SK-N-SH treated with all-trans-retinoic acid at 6 μM for 48 hours (cell line): ENCODE measurements at regions not wholly inside any gene's neighbourhood (a gene's known extent, or its start where the extent isn't known, plus 50 kb on each side); places are given as distances from the start of the nearest gene placed in this dataset.

ENCODE experiments used
- ATAC-seq: fragments of 200-7000 bp; cut with Tn5 transposase; 3 replicates; pipeline ENCODE4 v1.9.1; 2020; ENCODE audit warnings: mild to moderate bottlenecking, moderate library complexity
- ARNTL ChIP-seq: fragments of 450-650 bp; formaldehyde crosslinking; IDR thresholded peaks from 2 replicates; pipeline ENCODE4 v1.5.0; 2020; ENCODE audit warnings: low read depth, mild to moderate bottlenecking, moderate library complexity, borderline replicate concordance
- BACH2 ChIP-seq: fragments of 250-450 bp; sonication (Bioruptor Pico); IDR thresholded peaks from 2 replicates; pipeline ENCODE4 v1.9.0; 2021; ENCODE audit warnings: mild to moderate bottlenecking, borderline replicate concordance
- CREB5 ChIP-seq: fragments of 250-450 bp; sonication (Bioruptor Pico); IDR thresholded peaks from 2 replicates; pipeline ENCODE4 v1.5.1; 2020; ENCODE audit warnings: low read depth, mild to moderate bottlenecking, moderate library complexity
- CSDC2 ChIP-seq: fragments of 250-450 bp; sonication (Bioruptor Pico); IDR thresholded peaks from 2 replicates; pipeline ENCODE4 v1.5.0; 2020; ENCODE audit warnings: mild to moderate bottlenecking, moderate library complexity
- ESRRG ChIP-seq: fragments of 250-450 bp; sonication (Bioruptor Pico); IDR thresholded peaks from 2 replicates; pipeline ENCODE4 v1.6.1; 2021; ENCODE audit warnings: mild to moderate bottlenecking
- GLIS3 ChIP-seq: fragments of 250-450 bp; sonication (Bioruptor Pico); IDR thresholded peaks from 2 replicates; pipeline ENCODE4 v1.5.0; 2020; ENCODE audit warnings: mild to moderate bottlenecking, moderate library complexity
- ISL1 ChIP-seq: fragments of 250-450 bp; sonication (Bioruptor Pico); IDR thresholded peaks from 2 replicates; pipeline ENCODE4 v2.1.2; 2022; ENCODE audit warnings: mild to moderate bottlenecking, moderate library complexity
- PATZ1 ChIP-seq: fragments of 250-450 bp; sonication (Bioruptor Pico); IDR thresholded peaks from 2 replicates; pipeline ENCODE4 v1.8.0; 2020; ENCODE audit warnings: mild to moderate bottlenecking, moderate library complexity, borderline replicate concordance
- PPARA ChIP-seq: fragments of 250-450 bp; sonication (Bioruptor Pico); IDR thresholded peaks from 2 replicates; pipeline ENCODE4 v1.5.0; 2020; ENCODE audit warnings: mild to moderate bottlenecking, borderline replicate concordance
- SNAI2 ChIP-seq: fragments of 250-450 bp; sonication (Bioruptor Pico); IDR thresholded peaks from 2 replicates; pipeline ENCODE4 v1.5.0; 2020; ENCODE audit warnings: mild to moderate bottlenecking, moderate library complexity
- TCF4 ChIP-seq: fragments of 250-450 bp; sonication (Bioruptor Pico); IDR thresholded peaks from 2 replicates; pipeline ENCODE4 v1.8.0; 2021; ENCODE audit warnings: mild to moderate bottlenecking, moderate library complexity, borderline replicate concordance
- TOX ChIP-seq: fragments of 250-450 bp; sonication (Bioruptor Pico); IDR thresholded peaks from 2 replicates; pipeline ENCODE4 v1.8.0; 2021; ENCODE audit warnings: mild to moderate bottlenecking, moderate library complexity, borderline replicate concordance
- TSHZ2 ChIP-seq: fragments of 250-450 bp; sonication (Bioruptor Pico); IDR thresholded peaks from 2 replicates; pipeline ENCODE4 v1.5.0; 2020; ENCODE audit warnings: mild to moderate bottlenecking, moderate library complexity
- ZFP3 ChIP-seq: fragments of 250-450 bp; sonication (Bioruptor Pico); IDR thresholded peaks from 2 replicates; pipeline ENCODE4 v1.5.0; 2020; ENCODE audit warnings: mild to moderate bottlenecking, moderate library complexity
- ZFP30 ChIP-seq: fragments of 450-650 bp; formaldehyde crosslinking; IDR thresholded peaks from 2 replicates; pipeline ENCODE4 v1.5.0; 2022; ENCODE audit warnings: mild to moderate bottlenecking, moderate library complexity
- ZNF565 ChIP-seq: fragments of 450-650 bp; formaldehyde crosslinking; conservative IDR thresholded peaks from 2 replicates; pipeline ENCODE4 v1.5.0; 2020; ENCODE audit warnings: low read depth, mild to moderate bottlenecking, moderate library complexity
- ZNF70 ChIP-seq: fragments of 450-650 bp; formaldehyde crosslinking; IDR thresholded peaks from 2 replicates; pipeline ENCODE4 v1.5.0; 2020; ENCODE audit warnings: mild to moderate bottlenecking, moderate library complexity
- ZNF8 ChIP-seq: fragments of 450-650 bp; formaldehyde crosslinking; IDR thresholded peaks from 2 replicates; pipeline ENCODE4 v1.5.0; 2020; ENCODE audit warnings: mild to moderate bottlenecking, moderate library complexity
- TF ChIP-seq, protein P1 (sequence below): fragments of 250-450 bp; sonication (Bioruptor Pico); IDR thresholded peaks from 2 replicates; pipeline ENCODE4 v1.5.1; 2021; ENCODE audit warnings: mild to moderate bottlenecking, moderate library complexity
- TF ChIP-seq, protein P2 (sequence below): fragments of 250-450 bp; sonication (Bioruptor Pico); IDR thresholded peaks from 2 replicates; pipeline ENCODE4 v1.8.0; 2021; ENCODE audit warnings: low read depth, mild to moderate bottlenecking, moderate library complexity, borderline replicate concordance

DNA sequence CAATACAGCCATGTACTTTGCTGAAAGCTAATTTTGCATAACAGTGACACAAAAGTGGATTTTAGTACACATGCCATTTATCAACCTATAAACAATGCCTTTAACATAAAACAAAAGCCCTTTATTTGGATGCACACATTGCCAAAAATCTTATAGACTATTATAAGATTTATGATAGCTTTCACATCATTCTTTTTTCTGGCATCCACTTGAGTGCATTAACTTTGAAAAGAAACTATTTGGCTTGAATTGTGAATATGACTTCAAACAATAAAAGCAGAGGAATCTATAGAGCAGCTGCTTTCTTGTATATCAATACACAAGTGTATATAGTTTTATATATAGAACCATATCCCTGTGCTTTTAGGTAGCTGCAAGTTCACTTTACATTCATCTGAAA, 577.4 kb downstream of the CBLN2 start:
- no peak for ATAC-seq
- TF ChIP-seq, protein P1, sequence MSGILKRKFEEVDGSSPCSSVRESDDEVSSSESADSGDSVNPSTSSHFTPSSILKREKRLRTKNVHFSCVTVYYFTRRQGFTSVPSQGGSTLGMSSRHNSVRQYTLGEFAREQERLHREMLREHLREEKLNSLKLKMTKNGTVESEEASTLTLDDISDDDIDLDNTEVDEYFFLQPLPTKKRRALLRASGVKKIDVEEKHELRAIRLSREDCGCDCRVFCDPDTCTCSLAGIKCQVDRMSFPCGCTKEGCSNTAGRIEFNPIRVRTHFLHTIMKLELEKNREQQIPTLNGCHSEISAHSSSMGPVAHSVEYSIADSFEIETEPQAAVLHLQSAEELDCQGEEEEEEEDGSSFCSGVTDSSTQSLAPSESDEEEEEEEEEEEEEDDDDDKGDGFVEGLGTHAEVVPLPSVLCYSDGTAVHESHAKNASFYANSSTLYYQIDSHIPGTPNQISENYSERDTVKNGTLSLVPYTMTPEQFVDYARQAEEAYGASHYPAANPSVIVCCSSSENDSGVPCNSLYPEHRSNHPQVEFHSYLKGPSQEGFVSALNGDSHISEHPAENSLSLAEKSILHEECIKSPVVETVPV (CRISPR knock-in tag) = no peak
- TF ChIP-seq ESRRG (CRISPR knock-in tag) (no peak), PPARA (CRISPR knock-in tag) (no peak), BACH2 (CRISPR knock-in tag) (no peak), CSDC2 (CRISPR knock-in tag) (no peak), TOX (CRISPR knock-in tag) (no peak), ZNF8 (CRISPR knock-in tag) (no peak), ZNF70 (CRISPR knock-in tag) (no peak)

DNA sequence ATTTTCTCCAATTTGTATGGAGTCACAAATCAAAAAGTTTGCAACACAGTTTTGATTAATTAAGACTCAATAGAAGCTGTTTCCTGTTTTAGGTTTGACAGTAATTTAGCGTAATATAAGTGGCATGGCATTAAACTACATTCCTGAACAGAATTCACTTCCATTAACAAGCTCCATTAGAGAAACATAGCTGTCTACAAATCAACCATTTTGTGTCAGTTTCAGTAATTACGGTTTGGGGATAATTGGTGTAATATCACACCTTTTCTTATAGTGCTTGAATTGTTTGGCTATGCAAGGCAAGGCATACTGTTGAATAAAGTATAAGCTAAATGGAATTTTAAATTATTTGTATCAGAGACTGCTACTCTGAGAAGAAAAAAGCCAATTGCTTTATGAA, 585.5 kb downstream of the CBLN2 start:
- no peak for ATAC-seq
- TF ChIP-seq TOX (CRISPR knock-in tag) = no peak
- TF ChIP-seq ARNTL (CRISPR knock-in tag) = no peak
- no peak for TF ChIP-seq TSHZ2
- no peak for TF ChIP-seq CREB5
- no peak for TF ChIP-seq ESRRG (CRISPR knock-in tag)
- TF ChIP-seq PPARA (CRISPR knock-in tag) = no peak
- TF ChIP-seq ZFP30 (CRISPR knock-in tag) = no peak
- TF ChIP-seq, protein P1 (CRISPR knock-in tag) = no peak
- no peak for TF ChIP-seq BACH2 (CRISPR knock-in tag)
- TF ChIP-seq ZNF8 (CRISPR knock-in tag) = no peak
- TF ChIP-seq GLIS3 (CRISPR knock-in tag) = no peak
- no peak for TF ChIP-seq TCF4
- TF ChIP-seq, protein P2, sequence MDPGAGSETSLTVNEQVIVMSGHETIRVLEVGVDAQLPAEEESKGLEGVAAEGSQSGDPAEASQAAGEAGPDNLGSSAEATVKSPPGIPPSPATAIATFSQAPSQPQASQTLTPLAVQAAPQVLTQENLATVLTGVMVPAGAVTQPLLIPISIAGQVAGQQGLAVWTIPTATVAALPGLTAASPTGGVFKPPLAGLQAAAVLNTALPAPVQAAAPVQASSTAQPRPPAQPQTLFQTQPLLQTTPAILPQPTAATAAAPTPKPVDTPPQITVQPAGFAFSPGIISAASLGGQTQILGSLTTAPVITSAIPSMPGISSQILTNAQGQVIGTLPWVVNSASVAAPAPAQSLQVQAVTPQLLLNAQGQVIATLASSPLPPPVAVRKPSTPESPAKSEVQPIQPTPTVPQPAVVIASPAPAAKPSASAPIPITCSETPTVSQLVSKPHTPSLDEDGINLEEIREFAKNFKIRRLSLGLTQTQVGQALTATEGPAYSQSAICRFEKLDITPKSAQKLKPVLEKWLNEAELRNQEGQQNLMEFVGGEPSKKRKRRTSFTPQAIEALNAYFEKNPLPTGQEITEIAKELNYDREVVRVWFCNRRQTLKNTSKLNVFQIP (CRISPR knock-in tag) = no peak
- no peak for TF ChIP-seq ZFP3 (CRISPR knock-in tag)
- no peak for TF ChIP-seq CSDC2 (CRISPR knock-in tag)
- no peak for TF ChIP-seq SNAI2 (CRISPR knock-in tag)
- no peak for TF ChIP-seq ZNF565
- no peak for TF ChIP-seq ISL1 (CRISPR knock-in tag)
- TF ChIP-seq ZNF70 (CRISPR knock-in tag) = no peak
- TF ChIP-seq, all 23 proteins: peak for 0

DNA sequence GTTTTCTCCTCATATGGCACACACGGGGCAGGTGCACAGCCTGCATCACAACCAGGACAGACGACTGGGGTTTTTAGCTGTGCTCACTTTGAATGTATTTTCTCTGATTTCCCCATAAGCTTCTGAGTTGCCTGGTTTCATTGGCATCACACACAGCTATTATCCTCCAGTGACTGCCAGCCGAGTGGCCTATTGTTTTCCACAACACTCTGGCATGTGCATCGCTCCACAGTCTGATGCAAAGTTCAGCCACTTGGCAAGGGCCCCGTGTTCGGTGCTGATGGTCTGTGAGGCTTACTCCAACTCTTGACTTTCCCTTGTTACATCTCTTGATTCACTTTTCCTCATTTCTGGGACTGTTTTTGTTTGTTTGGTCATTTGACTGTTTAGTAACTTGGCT, 593.1 kb downstream of the CBLN2 start:
- ATAC-seq = no peak
- TF ChIP-seq ZNF8 (CRISPR knock-in tag) = no peak
- no peak for TF ChIP-seq ISL1 (CRISPR knock-in tag)
- TF ChIP-seq, protein P1 (CRISPR knock-in tag) = no peak
- no peak for TF ChIP-seq PATZ1 (CRISPR knock-in tag)
- no peak for TF ChIP-seq TOX (CRISPR knock-in tag)
- TF ChIP-seq, protein P2 (CRISPR knock-in tag) = no peak
- TF ChIP-seq TCF4 = no peak
- no peak for TF ChIP-seq GLIS3 (CRISPR knock-in tag)
- no peak for TF ChIP-seq CSDC2 (CRISPR knock-in tag)
- TF ChIP-seq PPARA (CRISPR knock-in tag) = no peak
- TF ChIP-seq ESRRG (CRISPR knock-in tag) = no peak
